ENCODE measurements at regions not wholly inside any gene's neighbourhood (a gene's known extent, or its start where the extent isn't known, plus 50 kb on each side); places are given as distances from the start of the nearest gene placed in this dataset.
A peak's percentile ranks its signal among the peaks of the same experiment; 100 is the strongest.

DNA sequence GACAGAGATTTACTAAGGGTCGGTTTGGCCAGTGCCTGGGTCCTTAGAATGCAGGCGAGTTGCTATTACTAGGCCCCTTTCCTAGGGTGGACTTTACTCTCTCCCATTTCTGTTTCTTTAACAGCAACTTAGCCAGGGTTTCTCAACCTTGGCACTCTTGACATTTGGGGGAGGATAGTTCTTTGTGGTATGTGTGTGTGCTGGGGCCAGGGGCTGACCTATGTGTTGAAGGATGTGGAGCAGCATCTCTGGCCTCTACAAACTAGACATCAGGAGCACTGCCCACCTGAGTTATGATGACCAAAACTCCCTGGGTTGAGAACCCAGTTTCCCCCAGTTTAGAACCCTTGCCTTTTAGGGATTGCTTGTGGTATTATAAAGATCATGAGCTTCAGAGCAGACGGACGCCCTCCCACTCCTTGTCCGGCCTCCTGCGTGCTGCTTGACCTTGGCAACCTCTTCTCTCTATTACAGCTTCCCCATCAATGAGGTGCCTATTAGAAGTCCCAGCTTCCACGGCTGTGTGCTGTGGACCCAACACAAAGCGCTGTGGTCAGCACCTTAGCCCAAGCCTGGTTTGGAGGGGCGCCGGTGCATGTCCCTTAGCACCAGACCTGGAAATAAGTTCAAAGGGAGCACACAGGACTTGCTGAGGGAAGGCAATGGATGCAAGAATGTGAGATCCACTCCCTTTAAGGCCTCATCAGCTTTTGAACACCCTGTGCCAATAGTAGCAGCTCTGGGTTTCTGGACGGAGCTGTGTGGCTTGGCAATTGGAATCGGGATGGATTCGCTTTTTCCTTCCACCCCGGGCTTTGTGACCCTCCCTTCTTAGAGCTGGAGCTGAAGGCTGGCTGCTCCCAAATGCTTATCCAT lies 239.2 kb upstream of the MAF start:
- TF ChIP-seq, protein P1, sequence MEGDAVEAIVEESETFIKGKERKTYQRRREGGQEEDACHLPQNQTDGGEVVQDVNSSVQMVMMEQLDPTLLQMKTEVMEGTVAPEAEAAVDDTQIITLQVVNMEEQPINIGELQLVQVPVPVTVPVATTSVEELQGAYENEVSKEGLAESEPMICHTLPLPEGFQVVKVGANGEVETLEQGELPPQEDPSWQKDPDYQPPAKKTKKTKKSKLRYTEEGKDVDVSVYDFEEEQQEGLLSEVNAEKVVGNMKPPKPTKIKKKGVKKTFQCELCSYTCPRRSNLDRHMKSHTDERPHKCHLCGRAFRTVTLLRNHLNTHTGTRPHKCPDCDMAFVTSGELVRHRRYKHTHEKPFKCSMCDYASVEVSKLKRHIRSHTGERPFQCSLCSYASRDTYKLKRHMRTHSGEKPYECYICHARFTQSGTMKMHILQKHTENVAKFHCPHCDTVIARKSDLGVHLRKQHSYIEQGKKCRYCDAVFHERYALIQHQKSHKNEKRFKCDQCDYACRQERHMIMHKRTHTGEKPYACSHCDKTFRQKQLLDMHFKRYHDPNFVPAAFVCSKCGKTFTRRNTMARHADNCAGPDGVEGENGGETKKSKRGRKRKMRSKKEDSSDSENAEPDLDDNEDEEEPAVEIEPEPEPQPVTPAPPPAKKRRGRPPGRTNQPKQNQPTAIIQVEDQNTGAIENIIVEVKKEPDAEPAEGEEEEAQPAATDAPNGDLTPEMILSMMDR (IDR thresholded peaks at IDR 0.05): no peak
- TF ChIP-seq EP300 (IDR thresholded peaks at IDR 0.05) (no peak), POLR2AphosphoS5 (IDR thresholded peaks at IDR 0.05) (no peak), POLR2A (IDR thresholded peaks at IDR 0.05) (no peak)
- no peaks in the 10 kb centered on the region for H3K36me3 ChIP-seq
- no peaks in the 10 kb centered on the region for H3K9me3 ChIP-seq
- WGBS, 2 donors: 86 to 90% methylated on average over 14 of the region's 14 CpGs
- H3K4me1 ChIP-seq: peaks cover 3 to 29% (median 23%) of the 10 kb centered on the region in 4 donors
- H3K27ac ChIP-seq: peak overlapping the region; percentile 8 to 53 (median 24)
- intact Hi-C loops (cut with DNase I): loop anchor here (5.0 kb wide), 1 partner anchor 72 kb away; no protein-coding TSS in a partner anchor
- H3K4me3 ChIP-seq: no peak overlapping the region
- DNase-seq: peak; percentile 71
- no peaks in the 10 kb centered on the region for H3K27me3 ChIP-seq

DNA sequence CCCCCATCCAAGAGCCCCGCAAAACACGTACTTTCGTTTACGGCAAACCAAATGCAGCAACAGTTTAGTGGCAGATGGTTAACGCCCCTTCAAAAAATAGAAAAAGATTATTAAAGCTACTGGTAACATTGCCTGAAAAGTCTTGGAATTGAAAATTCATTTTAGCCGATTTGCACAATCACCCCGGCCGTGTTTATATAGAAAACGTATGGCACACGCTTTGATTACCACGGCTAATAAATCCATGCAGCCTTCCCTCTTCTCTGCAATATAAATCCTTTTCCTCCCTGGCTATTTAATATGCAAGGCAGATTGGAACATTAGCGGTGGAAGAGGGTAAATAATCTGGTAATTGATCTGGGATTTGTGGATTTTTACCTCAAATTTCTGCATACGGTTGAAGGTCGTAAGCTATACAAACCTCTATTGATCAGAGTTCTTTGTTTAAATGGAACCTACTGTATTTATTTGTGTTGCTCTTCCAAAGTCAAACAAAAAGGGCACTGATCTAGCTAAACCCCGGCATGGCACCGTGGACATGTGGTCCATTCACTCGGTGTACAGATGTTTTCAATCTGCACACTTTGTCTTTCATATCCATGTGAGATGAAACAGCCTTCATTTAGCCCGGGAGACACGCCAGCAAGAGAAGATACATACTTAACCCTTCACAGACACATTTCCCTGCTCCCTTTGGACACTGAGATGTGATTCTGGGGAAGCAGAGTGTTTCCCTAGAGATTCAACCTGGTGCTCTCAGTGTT lies 238.1 kb upstream of the MAF start:
- Histone ChIP-seq H3K9me3 (no peaks in the 10 kb centered on the region), H3K4me3 (no peak overlapping the region), H3K4me1 (peaks cover 3 to 29% (median 23%) of the 10 kb centered on the region in 4 donors), H3K27me3 (no peaks in the 10 kb centered on the region), H3K27ac (peak overlapping the region in 2 of 4 donors; percentile 16 to 31), H3K36me3 (no peaks in the 10 kb centered on the region)
- WGBS, 2 donors: 70 to 75% methylated on average over 19 of the region's 19 CpGs
- DNase-seq: no peak
- intact Hi-C loops (cut with DNase I): no loop called here
- TF ChIP-seq, protein P1 (IDR thresholded peaks at IDR 0.05): no peak
- peak in 2 of 4 donors; percentile 75 to 76 for TF ChIP-seq POLR2AphosphoS5 (IDR thresholded peaks at IDR 0.05)

DNA sequence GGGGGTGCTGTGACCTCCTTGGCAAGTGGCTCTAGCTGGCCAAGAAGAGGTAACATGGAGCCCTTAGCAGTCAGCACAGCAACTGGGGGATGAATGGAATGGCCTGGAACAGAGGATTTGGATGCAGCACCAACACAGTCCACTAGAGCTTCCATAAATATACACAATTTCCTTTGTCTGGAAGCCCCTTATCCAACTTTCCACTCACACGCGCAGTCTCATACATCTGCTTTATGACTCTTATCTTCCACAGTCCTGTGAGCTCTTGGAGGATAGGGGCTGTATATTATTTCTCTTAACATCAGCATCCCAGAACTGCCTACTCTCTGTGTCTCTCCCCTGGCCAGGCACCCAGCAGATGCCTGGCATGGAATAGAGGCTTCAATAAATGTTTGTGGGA lies 235.6 kb upstream of the MAF start:
- Histone ChIP-seq H3K36me3 (no peaks in the 10 kb centered on the region), H3K9me3 (no peaks in the 10 kb centered on the region), H3K27ac (no peak overlapping the region), H3K4me1 (peaks cover 0 to 29% (median 23%) of the 10 kb centered on the region in 4 donors), H3K4me3 (no peak overlapping the region), H3K27me3 (no peaks in the 10 kb centered on the region)
- 94 to 95% methylated on average over 2 of the region's 2 CpGs for WGBS, 2 donors
- TF ChIP-seq POLR2A (IDR thresholded peaks at IDR 0.05) (no peak), POLR2AphosphoS5 (IDR thresholded peaks at IDR 0.05) (no peak), EP300 (IDR thresholded peaks at IDR 0.05) (no peak)
- TF ChIP-seq, protein P1 (IDR thresholded peaks at IDR 0.05): no peak
- DNase-seq: no peak
- intact Hi-C loops (cut with DNase I): no loop called here

DNA sequence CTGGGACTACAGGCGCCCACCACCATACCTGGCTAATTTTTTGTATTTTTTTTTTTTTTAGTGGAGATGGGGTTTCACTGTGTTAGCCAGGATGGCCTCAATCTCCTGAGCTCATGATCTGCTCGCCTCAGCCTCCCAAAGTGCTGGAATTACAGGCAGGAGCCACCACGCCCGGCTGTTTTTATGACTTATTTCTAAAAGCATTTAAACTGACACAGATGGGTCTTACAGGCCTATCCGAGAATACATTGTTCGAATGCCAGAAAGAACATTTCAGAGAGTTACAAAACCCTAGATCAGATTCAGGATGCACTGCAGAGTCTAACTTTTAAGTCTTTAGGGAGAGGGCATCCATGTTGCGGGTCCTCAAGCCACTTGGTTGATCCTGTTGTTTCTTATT lies 234.7 kb upstream of the MAF start:
- Histone ChIP-seq H3K27ac (no peak overlapping the region), H3K4me1 (peaks cover 0 to 24% (median 18%) of the 10 kb centered on the region in 4 donors), H3K4me3 (no peak overlapping the region), H3K9me3 (no peaks in the 10 kb centered on the region), H3K27me3 (no peaks in the 10 kb centered on the region), H3K36me3 (no peaks in the 10 kb centered on the region)
- WGBS, 2 donors: 76 to 86% methylated on average over 7 of the region's 7 CpGs
- intact Hi-C loops (cut with DNase I): no loop called here
- DNase-seq: no peak
- TF ChIP-seq POLR2A (IDR thresholded peaks at IDR 0.05) (no peak), POLR2AphosphoS5 (IDR thresholded peaks at IDR 0.05) (no peak), EP300 (IDR thresholded peaks at IDR 0.05) (no peak)
- TF ChIP-seq, protein P1 (IDR thresholded peaks at IDR 0.05): no peak
